ENCODE measurements at regions not wholly inside any gene's neighbourhood (a gene's known extent, or its start where the extent isn't known, plus 50 kb on each side); places are given as distances from the start of the nearest gene placed in this dataset.

- no peak for DNase-seq
Observed at GRCh38 chr7:128168667-128169210, 72.3 kb upstream of the LEP start.

- DNase-seq = no peak
Observed at GRCh38 chr7:128170461-128170860, 70.6 kb upstream of the LEP start.

GRCh38 chr7:128171342-128171918, 69.6 kb upstream of the LEP start:
- no peak for DNase-seq

- no peak for DNase-seq
Observed at GRCh38 chr7:128172151-128172550, 68.9 kb upstream of the LEP start.

- DNase-seq = no peak
Observed at GRCh38 chr7:128172963-128173362, 68.1 kb upstream of the LEP start.

- no peak for DNase-seq
Observed at GRCh38 chr7:128174386-128174785, 66.7 kb upstream of the LEP start.

GRCh38 chr7:128176696-128177095, 64.4 kb upstream of the LEP start:
- DNase-seq = no peak

GRCh38 chr7:128177768-128178550, 63.1 kb upstream of the LEP start:
- no peak for DNase-seq

GRCh38 chr7:128178611-128179010, 62.5 kb upstream of the LEP start:
- no peak for DNase-seq

- DNase-seq = no peak
Observed at GRCh38 chr7:128188396-128189230, 52.5 kb upstream of the LEP start.

GRCh38 chr7:128189231-128189930, 51.7 kb upstream of the LEP start:
- DNase-seq = no peak

- DNase-seq = peak; percentile 44
Observed at GRCh38 chr7:128190051-128190647, 50.9 kb upstream of the LEP start.

GRCh38 chr7:128191136-128191844, 49.8 kb upstream of the LEP start:
- DNase-seq = no peak

Measured in activated CD8-positive, alpha-beta memory T cell treated with anti-CD3 and anti-CD28 coated beads for 24 hours (primary cell).